ENCODE measurements at regions not wholly inside any gene's neighbourhood (a gene's known extent, or its start where the extent isn't known, plus 50 kb on each side); places are given as distances from the start of the nearest gene placed in this dataset.

DNA sequence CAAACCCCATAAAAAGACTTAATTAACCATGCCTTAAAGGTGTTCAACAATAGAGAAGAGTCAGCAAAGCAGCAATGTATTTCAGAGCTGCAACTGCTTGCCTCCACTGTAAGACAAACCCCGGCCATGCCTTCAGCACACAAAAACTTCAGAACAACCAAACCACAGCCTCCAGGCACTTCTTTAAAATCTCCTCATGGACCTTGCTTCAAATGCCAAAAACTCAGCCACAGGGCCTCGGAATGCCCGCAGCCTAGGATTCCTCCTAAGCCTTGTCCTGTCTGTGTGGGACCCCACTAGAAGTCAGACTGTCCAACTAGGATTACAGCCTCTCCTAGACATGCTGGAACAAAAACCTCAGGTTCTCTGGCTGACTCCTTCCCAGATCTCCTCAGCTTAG lies 208.1 kb upstream of the DUSP10 start:
- Histone ChIP-seq H3K9ac (no peak overlapping the region), H4K20me1 (ENCODE audit: insufficient read depth) (no peaks in the 10 kb centered on the region), H3K4me2 (no peak overlapping the region), H3K36me3 (replicated peaks in 1 of 2; ENCODE audit: control insufficient read depth in 1 of 2, insufficient read depth in 2 of 2, low read length in 1 of 2) (no peaks in the 10 kb centered on the region), H3K9me3 (no peaks in the 10 kb centered on the region; the same call in 1 of the 2 replicates), H3K27ac (ENCODE audit: low read depth in 2 of 2, low read length in 1 of 2) (no peak overlapping the region), H3K4me3 (ENCODE audit: low read depth in 2 of 2, low read length in 1 of 2) (no peak overlapping the region), H3F3A (replicated peaks; ENCODE audit: insufficient read depth) (no peaks in the 10 kb centered on the region), H3K4me1 (ENCODE audit: control insufficient read depth in 1 of 2, insufficient read depth in 2 of 2, low read depth in 1 of 2, low read length in 1 of 2) (no peaks in the 10 kb centered on the region), H3K79me2 (ENCODE audit: insufficient read depth) (no peaks in the 10 kb centered on the region), H3K27me3 (ENCODE audit: insufficient read depth) (no peaks in the 10 kb centered on the region), H2AFZ (ENCODE audit: low read depth) (no peak overlapping the region), H3K9me2 (no peaks in the 10 kb centered on the region)
- 41% methylated on average over 3 of the region's 3 CpGs for WGBS (ENCODE audit: low lambda C conversion rate)
- no peak for TF ChIP-seq TCF12 (IDR thresholded peaks at IDR 0.05)
- no peak for TF ChIP-seq EP300 (IDR thresholded peaks at IDR 0.05; ENCODE audit: borderline replicate concordance in 1 of 2, low read depth in 1 of 2, low read length in 1 of 2)
- TF ChIP-seq MXI1 (IDR thresholded peaks at IDR 0.05; ENCODE audit: low read depth, low read length) = no peak
- no peak for TF ChIP-seq POLR2AphosphoS5 (IDR thresholded peaks at IDR 0.05; ENCODE audit: low read depth, low read length)
- no peak for TF ChIP-seq NFIC (IDR thresholded peaks at IDR 0.05; ENCODE audit: borderline replicate concordance)
- TF ChIP-seq, protein P1, sequence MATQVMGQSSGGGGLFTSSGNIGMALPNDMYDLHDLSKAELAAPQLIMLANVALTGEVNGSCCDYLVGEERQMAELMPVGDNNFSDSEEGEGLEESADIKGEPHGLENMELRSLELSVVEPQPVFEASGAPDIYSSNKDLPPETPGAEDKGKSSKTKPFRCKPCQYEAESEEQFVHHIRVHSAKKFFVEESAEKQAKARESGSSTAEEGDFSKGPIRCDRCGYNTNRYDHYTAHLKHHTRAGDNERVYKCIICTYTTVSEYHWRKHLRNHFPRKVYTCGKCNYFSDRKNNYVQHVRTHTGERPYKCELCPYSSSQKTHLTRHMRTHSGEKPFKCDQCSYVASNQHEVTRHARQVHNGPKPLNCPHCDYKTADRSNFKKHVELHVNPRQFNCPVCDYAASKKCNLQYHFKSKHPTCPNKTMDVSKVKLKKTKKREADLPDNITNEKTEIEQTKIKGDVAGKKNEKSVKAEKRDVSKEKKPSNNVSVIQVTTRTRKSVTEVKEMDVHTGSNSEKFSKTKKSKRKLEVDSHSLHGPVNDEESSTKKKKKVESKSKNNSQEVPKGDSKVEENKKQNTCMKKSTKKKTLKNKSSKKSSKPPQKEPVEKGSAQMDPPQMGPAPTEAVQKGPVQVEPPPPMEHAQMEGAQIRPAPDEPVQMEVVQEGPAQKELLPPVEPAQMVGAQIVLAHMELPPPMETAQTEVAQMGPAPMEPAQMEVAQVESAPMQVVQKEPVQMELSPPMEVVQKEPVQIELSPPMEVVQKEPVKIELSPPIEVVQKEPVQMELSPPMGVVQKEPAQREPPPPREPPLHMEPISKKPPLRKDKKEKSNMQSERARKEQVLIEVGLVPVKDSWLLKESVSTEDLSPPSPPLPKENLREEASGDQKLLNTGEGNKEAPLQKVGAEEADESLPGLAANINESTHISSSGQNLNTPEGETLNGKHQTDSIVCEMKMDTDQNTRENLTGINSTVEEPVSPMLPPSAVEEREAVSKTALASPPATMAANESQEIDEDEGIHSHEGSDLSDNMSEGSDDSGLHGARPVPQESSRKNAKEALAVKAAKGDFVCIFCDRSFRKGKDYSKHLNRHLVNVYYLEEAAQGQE (IDR thresholded peaks at IDR 0.05; ENCODE audit: low read depth, low read length) = no peak
- TF ChIP-seq SIN3A (IDR thresholded peaks at IDR 0.05; ENCODE audit: borderline replicate concordance, low read depth, low read length) = no peak
- TF ChIP-seq CHD2 (IDR thresholded peaks at IDR 0.05; ENCODE audit: low read length, partially characterized antibody) = no peak
- TF ChIP-seq MEF2A (IDR thresholded peaks at IDR 0.05; ENCODE audit: borderline replicate concordance, low read depth) = no peak
- TF ChIP-seq ZBTB33 (IDR thresholded peaks at IDR 0.05; ENCODE audit: borderline replicate concordance, low read depth) = no peak
- no peak for TF ChIP-seq FOXJ3 (CRISPR knock-in tag; IDR thresholded peaks at IDR 0.05)
- TF ChIP-seq MAX (IDR thresholded peaks at IDR 0.05; ENCODE audit: low read depth) = no peak
- no peak for TF ChIP-seq FOSL2 (IDR thresholded peaks at IDR 0.05; ENCODE audit: borderline replicate concordance, low read depth)
- ChIA-PET CTCF (no interaction called here), POLR2A (no interaction called here)
- no peak for DNase-seq
